ENCODE measurements at regions not wholly inside any gene's neighbourhood (a gene's known extent, or its start where the extent isn't known, plus 50 kb on each side); places are given as distances from the start of the nearest gene placed in this dataset.
"Not testable (repeated sequence)": the region's sequence is repeated elsewhere in the genome, so short reads cannot be mapped to it uniquely, and the experiment has no call there.

DNA sequence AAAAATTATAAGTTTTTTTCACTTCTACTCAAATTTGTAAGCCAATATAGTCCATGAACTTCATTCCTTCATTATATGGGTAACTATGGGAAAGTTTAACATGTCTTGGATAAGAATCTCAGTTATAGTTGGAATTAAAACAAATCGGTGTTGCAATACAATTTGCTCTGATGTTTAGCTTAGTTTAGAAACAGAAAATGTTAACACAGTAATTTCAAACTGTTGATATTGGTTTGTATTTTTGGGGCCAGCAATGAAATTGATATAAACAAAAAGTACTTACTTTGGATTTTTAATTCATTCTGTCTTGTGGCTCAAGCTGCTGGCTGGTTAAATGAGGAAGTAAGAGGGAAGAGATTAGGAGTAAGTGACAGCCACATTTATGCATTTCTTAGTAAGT, 368.5 kb upstream of the NT5C1B start:
- DNase-seq (ENCODE audit: low read depth) = peak; percentile 56
- no peak overlapping the region for H3K4me3 ChIP-seq (ENCODE audit: low read depth, low read length)
- TF ChIP-seq, protein P1, sequence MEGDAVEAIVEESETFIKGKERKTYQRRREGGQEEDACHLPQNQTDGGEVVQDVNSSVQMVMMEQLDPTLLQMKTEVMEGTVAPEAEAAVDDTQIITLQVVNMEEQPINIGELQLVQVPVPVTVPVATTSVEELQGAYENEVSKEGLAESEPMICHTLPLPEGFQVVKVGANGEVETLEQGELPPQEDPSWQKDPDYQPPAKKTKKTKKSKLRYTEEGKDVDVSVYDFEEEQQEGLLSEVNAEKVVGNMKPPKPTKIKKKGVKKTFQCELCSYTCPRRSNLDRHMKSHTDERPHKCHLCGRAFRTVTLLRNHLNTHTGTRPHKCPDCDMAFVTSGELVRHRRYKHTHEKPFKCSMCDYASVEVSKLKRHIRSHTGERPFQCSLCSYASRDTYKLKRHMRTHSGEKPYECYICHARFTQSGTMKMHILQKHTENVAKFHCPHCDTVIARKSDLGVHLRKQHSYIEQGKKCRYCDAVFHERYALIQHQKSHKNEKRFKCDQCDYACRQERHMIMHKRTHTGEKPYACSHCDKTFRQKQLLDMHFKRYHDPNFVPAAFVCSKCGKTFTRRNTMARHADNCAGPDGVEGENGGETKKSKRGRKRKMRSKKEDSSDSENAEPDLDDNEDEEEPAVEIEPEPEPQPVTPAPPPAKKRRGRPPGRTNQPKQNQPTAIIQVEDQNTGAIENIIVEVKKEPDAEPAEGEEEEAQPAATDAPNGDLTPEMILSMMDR (IDR thresholded peaks at IDR 0.05; ENCODE audit: insufficient read depth, low read depth, low read length) = no peak

- DNase-seq (ENCODE audit: low read depth) = peak; percentile 98
- H3K4me3 ChIP-seq (ENCODE audit: low read depth, low read length) = no peak overlapping the region
- TF ChIP-seq, protein P1 (IDR thresholded peaks at IDR 0.05; ENCODE audit: insufficient read depth, low read depth, low read length) = no peak
Measured at GRCh38 chr2:18950361-18950851, 361.0 kb upstream of the NT5C1B start.

GRCh38 chr2:18949871-18950270, 360.5 kb upstream of the NT5C1B start:
- TF ChIP-seq, protein P1 (IDR thresholded peaks at IDR 0.05; ENCODE audit: insufficient read depth, low read depth, low read length) = no peak
- DNase-seq (ENCODE audit: low read depth) = no peak
- H3K4me3 ChIP-seq (ENCODE audit: low read depth, low read length) = no peak overlapping the region

DNA sequence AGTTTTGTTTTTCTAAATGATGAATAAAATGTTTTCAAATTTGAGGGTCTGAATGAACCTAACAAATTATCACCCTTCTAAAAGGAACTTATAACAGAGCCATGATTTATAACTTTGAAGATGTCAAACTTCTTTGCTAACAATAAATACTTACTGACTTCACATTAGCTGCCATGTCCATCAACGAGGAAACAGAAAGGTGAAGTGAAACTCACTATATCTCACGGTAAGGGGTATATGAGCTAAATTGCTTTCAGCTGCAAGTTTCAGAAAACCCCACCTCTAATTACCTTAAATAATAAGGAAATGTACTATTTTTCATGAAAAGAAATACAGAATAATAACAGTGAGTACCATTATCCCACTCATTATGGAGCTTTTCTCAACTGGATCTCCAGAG, 350.8 kb upstream of the NT5C1B start:
- no peak for DNase-seq (ENCODE audit: low read depth)
- H3K4me3 ChIP-seq (ENCODE audit: low read depth, low read length) = no peak overlapping the region
- TF ChIP-seq, protein P1 (IDR thresholded peaks at IDR 0.05; ENCODE audit: insufficient read depth, low read depth, low read length) = no peak

DNA sequence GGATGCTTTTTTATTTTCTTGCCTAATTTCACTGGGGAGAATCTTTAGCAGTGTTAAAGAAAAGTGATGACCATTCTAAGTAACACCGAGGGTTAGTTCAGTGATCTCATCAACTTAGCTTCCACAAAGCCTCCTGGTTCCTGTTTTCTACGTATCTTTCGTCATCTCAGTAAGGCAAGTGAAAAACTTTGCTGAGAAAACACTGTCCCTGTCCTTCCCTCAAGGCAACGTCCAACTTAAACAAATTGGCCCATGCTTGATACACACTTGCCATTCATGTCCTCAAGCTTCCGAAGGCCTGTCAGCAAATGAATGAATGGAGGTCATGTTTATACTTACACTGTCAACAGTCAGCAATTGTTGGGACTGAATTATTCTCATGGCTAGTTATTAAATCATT, 350.4 kb upstream of the NT5C1B start:
- not testable (repeated sequence) for H3K4me3 ChIP-seq (ENCODE audit: low read depth, low read length); DNase-seq (ENCODE audit: low read depth)

GRCh38 chr2:18934886-18935285, 345.5 kb upstream of the NT5C1B start:
- no peak overlapping the region for H3K4me3 ChIP-seq (ENCODE audit: low read depth, low read length)
- TF ChIP-seq, protein P1 (IDR thresholded peaks at IDR 0.05; ENCODE audit: insufficient read depth, low read depth, low read length) = no peak
- no peak for DNase-seq (ENCODE audit: low read depth)

DNA sequence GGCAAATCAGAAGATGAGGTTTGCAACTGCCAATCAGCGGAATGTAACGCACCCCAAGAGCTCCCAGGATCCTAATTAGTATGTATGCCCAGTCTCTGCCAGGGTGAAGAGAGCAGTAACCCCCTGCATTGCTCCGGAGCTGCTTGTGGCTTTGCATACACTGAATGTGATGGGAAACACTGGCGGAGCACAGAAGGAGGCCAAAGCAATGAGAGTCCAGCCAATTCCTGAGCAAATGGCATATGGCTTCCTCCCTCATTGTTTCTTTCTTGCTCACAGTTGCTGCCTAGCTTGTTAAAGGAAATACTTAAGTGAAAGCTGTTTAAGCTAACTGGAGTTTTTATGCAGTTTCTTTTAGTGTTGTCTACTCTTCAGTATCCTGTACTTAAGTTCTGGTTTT, 343.5 kb upstream of the NT5C1B start:
- TF ChIP-seq, protein P1 (IDR thresholded peaks at IDR 0.05; ENCODE audit: insufficient read depth, low read depth, low read length) = no peak
- no peak overlapping the region for H3K4me3 ChIP-seq (ENCODE audit: low read depth, low read length)
- DNase-seq (ENCODE audit: low read depth) = no peak

All from fibroblast of villous mesenchyme (primary cell).